Stomach (tissue), 4 donors: ENCODE measurements at regions not wholly inside any gene's neighbourhood (a gene's known extent, or its start where the extent isn't known, plus 50 kb on each side); places are given as distances from the start of the nearest gene placed in this dataset.

Source experiments
- CTCF ChIP-seq, 7 experiments: fragments of 450-650 bp in 4 of 7; fragments of 200-600 bp in 3 of 7; sonication (generic) in 3 of 7; IDR thresholded peaks; one replicate each; pipeline ENCODE4 v1.5.1; 2016 to 2019; ENCODE audit warnings: antibody characterized with exemption in 7 of 7, control low read depth in 2 of 7, mild to moderate bottlenecking in 1 of 7
- POLR2A ChIP-seq, 4 donors: fragments of 450-650 bp; IDR thresholded peaks; one replicate each; pipeline ENCODE4 v1.6.1; 2016; ENCODE audit warnings: antibody characterized with exemption in 4 of 4, control low read depth in 2 of 4, mild to moderate bottlenecking in 1 of 4, moderate library complexity in 1 of 4
- POLR2AphosphoS5 ChIP-seq, 3 donors: sonication (generic); formaldehyde crosslinking; IDR thresholded peaks; one replicate each; pipeline ENCODE4 v1.6.1; 2016; ENCODE audit warnings: antibody characterized with exemption in 3 of 3

DNA sequence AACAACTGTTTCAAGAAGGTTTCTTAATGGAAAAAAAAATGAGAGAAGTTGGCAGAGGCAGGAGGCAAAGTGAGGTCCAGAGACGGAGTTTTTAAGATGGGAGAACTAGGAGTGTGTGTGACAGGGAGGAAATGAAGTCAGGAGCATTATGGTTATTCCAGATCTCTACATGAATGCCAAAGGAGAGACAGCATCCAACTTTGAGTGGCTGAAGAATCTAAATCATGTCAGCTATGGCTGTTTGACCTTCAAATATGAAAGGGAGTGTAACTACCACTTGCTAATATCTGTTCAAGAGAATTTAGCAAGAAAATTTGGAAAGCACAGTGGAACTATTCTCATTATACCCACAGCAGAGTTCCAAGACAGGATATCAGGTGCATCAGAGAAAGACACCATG lies 81.2 kb upstream of the CCBE1 start:
- TF ChIP-seq CTCF (IDR thresholded peaks at IDR 0.05), result no peak
- TF ChIP-seq POLR2A (IDR thresholded peaks at IDR 0.05), result no peak
- TF ChIP-seq POLR2AphosphoS5 (IDR thresholded peaks at IDR 0.05), result no peak
